B cell (primary cell): ENCODE measurements at regions not wholly inside any gene's neighbourhood (a gene's known extent, or its start where the extent isn't known, plus 50 kb on each side); places are given as distances from the start of the nearest gene placed in this dataset.

Experiments used
- EZH2 ChIP-seq: IDR thresholded peaks from 2 replicates; pipeline ENCODE4 v1.6.1; 2012; ENCODE audit warnings: borderline replicate concordance, low read depth, mild to moderate bottlenecking, moderate library complexity, low read length; ENCODE audit not compliant: insufficient read depth, poor library complexity, severe bottlenecking
- TF ChIP-seq, protein P1 (sequence below): fragments of 200-600 bp; IDR thresholded peaks from one replicate; pipeline ENCODE4 v1.8.0; 2022; ENCODE audit warnings: antibody characterized with exemption, mild to moderate bottlenecking

DNA sequence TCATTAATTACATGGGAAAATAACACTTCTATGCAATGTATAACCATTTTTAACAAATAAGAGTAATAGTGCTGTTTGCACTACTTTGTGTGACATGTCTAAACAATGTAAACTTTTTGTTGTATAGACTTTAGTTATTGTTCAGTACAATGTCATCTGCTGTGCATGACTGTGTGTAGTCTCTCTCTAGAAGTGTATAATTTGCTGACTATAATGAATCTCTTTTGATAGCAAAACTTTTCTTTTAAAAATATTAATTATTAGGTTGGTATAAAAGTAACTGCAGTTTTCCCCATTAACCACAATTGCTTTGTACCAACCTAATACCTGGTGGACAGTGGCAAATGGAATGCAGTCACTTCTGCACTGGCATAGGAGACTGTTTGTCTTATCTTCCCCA is 124.2 kb upstream of the SGK1 start:
- TF ChIP-seq, protein P1, sequence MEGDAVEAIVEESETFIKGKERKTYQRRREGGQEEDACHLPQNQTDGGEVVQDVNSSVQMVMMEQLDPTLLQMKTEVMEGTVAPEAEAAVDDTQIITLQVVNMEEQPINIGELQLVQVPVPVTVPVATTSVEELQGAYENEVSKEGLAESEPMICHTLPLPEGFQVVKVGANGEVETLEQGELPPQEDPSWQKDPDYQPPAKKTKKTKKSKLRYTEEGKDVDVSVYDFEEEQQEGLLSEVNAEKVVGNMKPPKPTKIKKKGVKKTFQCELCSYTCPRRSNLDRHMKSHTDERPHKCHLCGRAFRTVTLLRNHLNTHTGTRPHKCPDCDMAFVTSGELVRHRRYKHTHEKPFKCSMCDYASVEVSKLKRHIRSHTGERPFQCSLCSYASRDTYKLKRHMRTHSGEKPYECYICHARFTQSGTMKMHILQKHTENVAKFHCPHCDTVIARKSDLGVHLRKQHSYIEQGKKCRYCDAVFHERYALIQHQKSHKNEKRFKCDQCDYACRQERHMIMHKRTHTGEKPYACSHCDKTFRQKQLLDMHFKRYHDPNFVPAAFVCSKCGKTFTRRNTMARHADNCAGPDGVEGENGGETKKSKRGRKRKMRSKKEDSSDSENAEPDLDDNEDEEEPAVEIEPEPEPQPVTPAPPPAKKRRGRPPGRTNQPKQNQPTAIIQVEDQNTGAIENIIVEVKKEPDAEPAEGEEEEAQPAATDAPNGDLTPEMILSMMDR: no peak
- TF ChIP-seq EZH2: no peak
